GM18517 (cell line): ENCODE measurements at regions not wholly inside any gene's neighbourhood (a gene's known extent, or its start where the extent isn't known, plus 50 kb on each side); places are given as distances from the start of the nearest gene placed in this dataset.

Experiments
- ATAC-seq: cut with Tn5 transposase; IDR thresholded peaks from one replicate; pipeline ENCODE4 v1.9.1; 2021; ENCODE audit warnings: mild to moderate bottlenecking, moderate library complexity; ENCODE audit not compliant: unreplicated experiment

GRCh38 chr11:27195837-27196202, 155.2 kb downstream of the BBOX1 start:
- ATAC-seq: no peak

DNA sequence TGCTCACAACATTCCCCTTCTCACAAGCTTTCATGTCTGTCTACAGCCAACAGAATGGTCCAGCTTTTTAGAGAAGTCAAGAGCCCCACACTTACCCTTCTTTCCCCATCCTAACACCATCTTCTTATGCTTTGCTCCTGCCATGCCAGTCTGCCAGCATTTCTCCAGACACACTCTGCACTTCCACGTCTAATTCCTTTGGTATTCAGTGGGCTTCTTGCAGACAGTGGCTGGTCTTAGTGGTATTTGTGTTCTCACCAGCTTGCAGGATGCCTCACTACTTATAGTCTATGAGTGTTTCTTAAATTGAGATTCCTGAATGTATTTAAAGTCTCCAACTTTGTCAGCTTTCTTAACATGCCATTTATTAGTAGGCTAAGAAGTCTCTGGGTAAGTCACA, 154.4 kb downstream of the BBOX1 start:
- no peak for ATAC-seq

DNA sequence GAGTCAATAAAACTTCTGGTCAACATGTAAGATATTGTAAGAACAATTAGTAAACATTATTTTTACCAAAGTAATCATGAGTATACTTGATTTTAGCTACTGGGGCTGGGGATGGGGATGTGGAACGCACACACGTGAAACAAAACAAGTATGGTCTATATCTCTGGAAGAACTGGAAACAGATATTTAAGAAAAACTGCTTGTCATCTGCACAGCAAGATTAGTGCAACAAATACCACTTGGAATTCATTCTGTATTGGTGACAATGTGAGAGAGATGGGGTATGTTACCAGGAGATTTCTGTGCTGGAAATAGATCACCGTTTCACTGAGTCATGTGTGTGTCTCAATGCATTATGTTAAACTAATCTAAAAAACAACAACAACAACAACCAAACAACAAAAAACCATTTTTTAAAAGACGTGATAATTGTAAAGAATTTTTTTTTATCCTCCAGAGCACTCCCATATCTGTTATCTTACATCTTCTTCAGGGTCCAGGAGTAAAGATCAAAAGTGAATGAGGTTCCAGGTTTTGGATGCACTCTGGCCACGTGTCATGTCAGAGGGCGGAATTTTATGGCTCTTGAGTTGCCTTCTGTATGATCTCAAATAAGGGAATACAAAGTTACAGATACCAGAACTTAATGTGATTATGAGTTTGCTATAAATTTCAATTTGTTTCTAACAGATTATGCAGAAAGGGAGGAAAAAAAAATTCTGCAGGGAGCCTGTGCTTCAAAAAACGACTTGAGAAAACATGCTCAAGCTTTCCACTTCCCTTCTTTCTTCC, 153.0 kb downstream of the BBOX1 start:
- ATAC-seq: no peak

DNA sequence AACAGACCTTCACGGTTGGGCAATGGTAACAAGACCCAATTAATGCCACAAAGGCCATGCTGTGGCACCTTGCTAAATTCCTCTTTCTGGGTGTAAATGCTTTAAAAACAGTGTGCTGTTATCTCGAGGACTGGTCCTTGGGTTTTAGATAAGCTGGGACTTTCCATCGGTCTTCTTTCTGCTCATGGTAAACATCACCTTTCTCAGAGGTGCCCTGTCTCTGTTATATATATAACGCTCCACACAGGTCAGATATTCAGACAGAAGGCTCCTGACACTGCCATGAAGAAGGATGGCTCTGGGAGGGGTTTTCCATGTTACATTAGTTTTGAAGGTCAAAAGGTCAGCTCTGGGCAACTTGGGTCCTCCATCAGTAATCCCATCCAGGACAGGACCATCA, 151.6 kb downstream of the BBOX1 start:
- ATAC-seq: no peak

DNA sequence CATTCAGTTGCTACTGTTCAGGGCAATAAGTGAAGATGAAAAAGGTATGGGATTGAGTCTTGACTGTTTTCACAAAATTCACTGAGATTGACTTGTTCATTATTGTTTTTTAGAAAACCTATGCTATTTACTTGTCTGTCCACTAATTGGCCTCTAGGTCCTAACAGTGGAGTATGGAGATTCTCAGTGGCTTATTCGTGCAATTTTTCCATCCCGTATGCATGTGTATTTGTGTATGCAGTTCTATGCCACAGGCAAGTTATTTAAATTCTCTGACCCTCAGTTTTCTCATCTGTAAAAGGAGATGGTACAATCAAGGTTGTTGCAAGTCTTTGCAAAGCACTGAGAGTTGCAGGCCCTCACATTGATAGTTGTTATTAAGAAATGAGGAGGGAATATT, 151.0 kb downstream of the BBOX1 start:
- ATAC-seq: no peak

DNA sequence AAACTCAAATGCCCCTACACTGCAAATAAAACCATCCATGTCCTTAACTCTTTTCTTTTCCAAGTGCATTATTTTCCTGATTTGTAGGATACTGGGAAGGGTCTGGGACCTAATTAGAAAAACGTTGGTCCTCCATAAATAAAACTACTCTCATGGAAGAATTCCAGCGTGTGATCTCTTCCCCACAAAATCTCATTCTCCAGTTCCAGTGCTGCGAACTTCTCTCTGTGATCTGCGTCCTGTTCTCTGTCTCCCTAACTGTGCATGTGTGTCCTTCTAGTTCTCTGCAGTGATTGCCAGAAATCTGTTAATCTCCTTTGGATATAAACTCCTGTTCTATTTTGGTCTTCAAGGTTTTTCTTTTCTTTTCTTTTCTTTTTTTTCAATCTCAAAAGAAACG, 148.1 kb downstream of the BBOX1 start:
- no peak for ATAC-seq

DNA sequence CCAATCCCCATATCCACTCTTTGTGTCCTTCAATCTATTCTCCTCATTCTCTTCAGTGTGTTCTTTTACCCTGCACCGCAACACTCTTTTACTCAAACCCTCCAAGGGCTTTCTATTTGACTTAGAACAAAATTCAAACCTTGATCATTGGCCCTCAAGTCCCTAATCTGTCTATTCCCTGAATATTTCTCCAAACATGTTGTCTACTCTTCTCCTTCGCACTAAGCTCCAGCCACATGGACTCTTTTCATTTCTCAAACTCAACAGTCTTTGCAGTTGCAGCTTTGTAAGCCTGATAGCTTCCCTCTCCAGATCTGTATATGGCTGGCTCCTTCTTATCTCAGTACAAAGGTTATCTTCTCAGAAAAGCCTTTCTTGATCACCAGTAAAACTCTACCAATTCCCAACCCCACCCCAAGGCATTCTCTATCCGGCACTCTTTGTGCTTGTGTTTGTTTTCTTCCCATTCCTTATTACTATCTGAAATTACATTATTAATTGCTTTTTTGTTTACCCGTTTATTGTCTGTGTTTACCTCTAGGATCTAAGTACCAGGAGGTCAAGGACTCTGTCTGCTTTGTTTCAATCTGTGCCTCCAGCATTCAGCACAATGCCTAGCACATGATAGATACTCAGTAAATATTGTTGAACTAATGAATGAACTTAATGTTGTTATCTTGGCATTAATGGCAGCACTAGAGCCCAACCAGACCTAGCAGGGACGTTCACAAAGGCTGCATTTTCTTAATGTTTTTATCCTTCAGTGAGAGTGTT, 147.4 kb downstream of the BBOX1 start:
- no peak for ATAC-seq

DNA sequence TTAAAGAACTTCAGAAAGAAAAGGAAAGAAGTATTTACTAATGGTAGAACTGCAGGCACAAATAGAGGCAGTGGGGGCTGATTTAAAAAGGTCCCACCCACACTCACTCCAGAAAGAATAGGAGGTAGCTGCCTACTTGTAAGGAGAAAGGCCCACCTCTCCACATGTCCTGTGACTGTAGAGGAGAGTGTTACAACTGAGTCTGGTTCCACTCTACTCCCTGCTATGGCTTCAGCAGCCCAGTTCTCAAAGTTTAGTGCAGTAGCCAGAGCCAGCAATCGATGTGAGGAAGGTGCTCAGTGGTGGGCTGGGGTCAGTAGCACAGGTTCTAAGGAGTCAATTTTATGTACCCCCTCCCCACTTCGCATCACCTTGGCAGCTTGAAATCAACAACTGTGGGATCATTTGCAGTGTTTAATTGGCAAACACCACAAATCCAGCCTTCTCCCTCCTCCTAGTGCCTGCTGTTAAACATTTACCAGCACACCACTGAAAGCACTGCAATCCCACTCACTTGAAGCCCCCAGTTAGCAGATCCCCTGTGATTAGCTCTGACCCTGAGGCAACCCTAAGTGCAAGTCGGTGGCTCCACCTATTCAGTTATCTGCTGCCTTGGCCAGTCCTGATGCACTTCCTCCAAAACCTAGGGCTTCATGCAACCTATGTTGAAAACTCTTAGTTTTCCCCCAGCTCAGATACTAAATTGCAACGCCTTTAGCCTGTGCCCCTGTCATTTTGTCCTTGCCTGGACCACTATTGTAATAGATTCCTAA, 146.6 kb downstream of the BBOX1 start:
- no peak for ATAC-seq

DNA sequence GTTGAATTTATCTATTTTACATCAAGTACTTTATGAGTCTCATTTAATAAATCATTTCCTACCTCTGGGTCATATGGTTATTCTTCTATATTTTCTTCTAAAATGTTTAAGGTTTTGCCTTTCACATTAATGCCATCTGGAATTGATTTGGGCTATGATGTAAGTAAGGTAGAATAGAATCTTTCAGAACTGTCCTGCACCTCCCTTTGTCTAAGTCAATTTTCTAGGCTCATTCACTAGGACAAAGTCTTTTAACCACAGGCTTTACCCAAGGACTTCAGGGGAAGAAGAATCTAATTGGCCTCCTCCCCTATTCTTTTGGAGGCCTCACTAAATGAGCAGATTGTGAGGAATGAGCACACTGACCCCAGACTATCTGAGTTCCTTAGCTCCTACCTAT, 146.0 kb downstream of the BBOX1 start:
- no peak for ATAC-seq

DNA sequence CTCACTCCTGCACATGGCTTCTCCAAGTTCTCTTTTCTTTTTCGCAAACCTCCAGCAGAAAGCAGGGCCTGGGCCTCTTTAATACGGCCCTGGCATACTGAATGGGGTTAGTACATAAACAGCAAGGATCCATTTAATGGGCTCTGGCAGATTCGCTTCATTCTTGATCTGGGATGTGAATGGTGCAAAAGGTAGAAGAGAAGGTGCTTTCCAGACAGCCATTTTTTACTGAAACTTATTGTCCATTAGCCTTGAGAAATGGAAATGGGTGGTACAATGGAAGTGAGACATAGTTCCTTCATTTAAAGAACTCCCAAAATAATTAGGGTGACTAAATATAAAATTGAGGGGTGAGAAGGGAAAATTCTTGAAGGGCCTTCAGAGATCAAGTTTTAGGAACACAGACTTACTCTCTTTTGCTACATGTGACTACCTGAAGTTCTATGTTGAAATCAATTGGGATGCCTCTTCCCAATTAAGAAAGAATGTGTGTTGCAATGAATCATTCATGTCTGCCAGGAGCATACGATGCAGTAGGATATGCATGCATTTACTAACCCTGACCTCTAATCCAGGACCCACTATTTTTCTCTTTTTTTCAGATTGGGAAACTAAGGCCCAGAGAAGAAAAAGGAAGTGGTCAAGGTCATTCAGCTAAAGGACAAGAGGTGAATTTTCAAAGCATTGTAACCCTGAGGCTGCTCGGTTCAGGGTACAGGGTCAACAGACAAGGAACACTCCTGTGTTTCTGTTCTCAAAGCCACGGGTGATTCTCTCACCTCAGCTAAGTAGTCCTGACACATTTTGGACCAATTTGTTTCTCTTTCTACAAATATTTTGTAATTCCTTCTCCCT, 144.1 kb downstream of the BBOX1 start:
- ATAC-seq: no peak

GRCh38 chr11:27183672-27184457, 143.2 kb downstream of the BBOX1 start:
- ATAC-seq: no peak

DNA sequence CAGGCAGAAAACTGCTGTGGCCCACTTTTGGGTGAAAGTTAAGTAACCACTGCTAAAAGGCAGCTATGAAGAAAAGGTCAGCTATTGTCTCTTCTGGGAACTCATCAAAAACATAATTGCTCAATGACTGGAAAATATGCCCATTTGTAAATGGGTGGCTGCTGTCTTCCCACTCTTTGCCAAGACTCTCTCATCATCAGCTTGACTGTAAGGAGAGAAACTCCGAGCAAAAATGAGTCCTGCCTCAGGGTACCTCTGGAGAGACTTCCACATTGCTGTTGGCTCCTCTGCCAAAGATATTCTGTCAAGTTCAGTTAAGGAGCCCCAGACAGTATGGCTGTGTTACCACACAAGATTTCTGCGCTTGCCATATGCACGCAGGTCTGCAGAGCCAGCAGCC, 138.7 kb downstream of the BBOX1 start:
- ATAC-seq: no peak

- no peak for ATAC-seq
These were observed 138.2 kb downstream of the BBOX1 start for GRCh38 chr11:27178859-27179258.
